ENCODE measurements at regions not wholly inside any gene's neighbourhood (a gene's known extent, or its start where the extent isn't known, plus 50 kb on each side); places are given as distances from the start of the nearest gene placed in this dataset.

GRCh38 chr13:68759617-68760016 lies 1348.0 kb upstream of the ATXN8OS start:
- intact Hi-C loops (cut with micrococcal nuclease) (no loop called here), in situ Hi-C loops (cut with MboI) (no loop called here)
- TF ChIP-seq ZNF175 (CRISPR knock-in tag; IDR thresholded peaks at IDR 0.05; ENCODE audit: low read depth) = no peak
- TF ChIP-seq SPI1 (IDR thresholded peaks at IDR 0.05; ENCODE audit: borderline replicate concordance, low read depth, low read length) = peak; percentile 58; the same call in 1 of the 2 replicates
- Histone ChIP-seq H2AFZ (ENCODE audit: low read depth, low read length) (no peak overlapping the region), H3K9me3 (replicated peaks; ENCODE audit: control insufficient read depth, insufficient read depth, low read depth, low read length) (no peaks in the 10 kb centered on the region), H3K9me1 (ENCODE audit: control insufficient read depth, insufficient read depth, low read length) (no peaks in the 10 kb centered on the region), H4K20me1 (replicated peaks; ENCODE audit: control insufficient read depth, insufficient read depth, low read length) (no peaks in the 10 kb centered on the region), H3K4me1 (replicated peaks in 1 of 2; ENCODE audit: control insufficient read depth in 2 of 2, insufficient read depth in 2 of 2, low read length in 2 of 2) (no peaks in the 10 kb centered on the region), H3K79me2 (ENCODE audit: control insufficient read depth, insufficient read depth, low read length) (no peaks in the 10 kb centered on the region), H3K9ac (ENCODE audit: insufficient read depth in 1 of 2, low read depth in 2 of 2, low read length in 2 of 2) (no peak overlapping the region), H3K4me3 (no peak overlapping the region), H3K4me2 (ENCODE audit: insufficient read depth, low read length) (no peak overlapping the region), H3K36me3 (ENCODE audit: control insufficient read depth, insufficient read depth, low read length) (no peaks in the 10 kb centered on the region), H3K27ac (ENCODE audit: extremely low read depth, low read depth, low read length) (no peak overlapping the region), H3K27me3 (ENCODE audit: control insufficient read depth in 2 of 2, insufficient read depth in 2 of 2, low read length in 2 of 2) (no peaks in the 10 kb centered on the region)
- ATAC-seq (no peak), DNase-seq (ENCODE audit: extremely low read depth in 1 of 4, low spot score in 3 of 4) (no peak), FAIRE-seq (no peak)
- 17% methylated on average over 2 of the region's 2 CpGs for WGBS (ENCODE audit: insufficient coverage, low coverage, missing lambda C conversion rate)
- ChIA-PET CTCF (ENCODE audit: low intra/inter-chr PET ratio) (no interaction called here), POLR2A (no interaction called here)
- no TSS peak for BruUV-seq (replicated peaks)

GRCh38 chr13:68749796-68750195 lies 1357.8 kb upstream of the ATXN8OS start:
- no peaks in the 10 kb centered on the region for H3K9me3 ChIP-seq (replicated peaks; ENCODE audit: control insufficient read depth, insufficient read depth, low read depth, low read length)
- no peak overlapping the region for H3K4me2 ChIP-seq (ENCODE audit: insufficient read depth, low read length)
- H3K4me1 ChIP-seq (replicated peaks in 1 of 2; ENCODE audit: control insufficient read depth in 2 of 2, insufficient read depth in 2 of 2, low read length in 2 of 2) = no peaks in the 10 kb centered on the region
- no peaks in the 10 kb centered on the region for H3K36me3 ChIP-seq (ENCODE audit: control insufficient read depth, insufficient read depth, low read length)
- intact Hi-C loops (cut with micrococcal nuclease) = no loop called here
- ChIA-PET POLR2A (no interaction called here), CTCF (ENCODE audit: low intra/inter-chr PET ratio) (no interaction called here)
- in situ Hi-C loops (cut with MboI) = no loop called here
- H3K27ac ChIP-seq (ENCODE audit: extremely low read depth, low read depth, low read length) = no peak overlapping the region
- no TSS peak for BruUV-seq (replicated peaks)
- H3K9me1 ChIP-seq (ENCODE audit: control insufficient read depth, insufficient read depth, low read length) = no peaks in the 10 kb centered on the region
- no peak overlapping the region for H3K9ac ChIP-seq (ENCODE audit: insufficient read depth in 1 of 2, low read depth in 2 of 2, low read length in 2 of 2)
- H3K27me3 ChIP-seq (ENCODE audit: control insufficient read depth in 2 of 2, insufficient read depth in 2 of 2, low read length in 2 of 2) = no peaks in the 10 kb centered on the region
- H4K20me1 ChIP-seq (replicated peaks; ENCODE audit: control insufficient read depth, insufficient read depth, low read length) = no peaks in the 10 kb centered on the region
- no peak overlapping the region for H3K4me3 ChIP-seq
- FAIRE-seq (no peak), DNase-seq (ENCODE audit: extremely low read depth in 1 of 4, low spot score in 3 of 4) (no peak), ATAC-seq (no peak)
- no peaks in the 10 kb centered on the region for H3K79me2 ChIP-seq (ENCODE audit: control insufficient read depth, insufficient read depth, low read length)
- H2AFZ ChIP-seq (ENCODE audit: low read depth, low read length) = no peak overlapping the region
- TF ChIP-seq USF2 (CRISPR knock-in tag; IDR thresholded peaks at IDR 0.05) = no peak
- no peak for TF ChIP-seq POU5F1 (IDR thresholded peaks at IDR 0.05; ENCODE audit: borderline replicate concordance, low read depth, low read length, partially characterized antibody)
- no peak for TF ChIP-seq PCBP1 (IDR thresholded peaks at IDR 0.05; ENCODE audit: low read depth, low read length, poor library complexity, severe bottlenecking)
- no peak for TF ChIP-seq E2F3 (CRISPR knock-in tag; IDR thresholded peaks at IDR 0.05)
- TF ChIP-seq GTF3C2 (IDR thresholded peaks at IDR 0.05; ENCODE audit: borderline replicate concordance, extremely low read depth, insufficient read length) = no peak
- no peak for TF ChIP-seq ZNF75A (CRISPR knock-in tag; IDR thresholded peaks at IDR 0.05)
- TF ChIP-seq GATAD2A (IDR thresholded peaks at IDR 0.05) = no peak
- TF ChIP-seq PTTG1 (tag; IDR thresholded peaks at IDR 0.05; ENCODE audit: low read depth) = no peak
- no peak for TF ChIP-seq SLC30A9 (CRISPR knock-in tag; IDR thresholded peaks at IDR 0.05)
- no peak for TF ChIP-seq PHB (CRISPR knock-in tag; IDR thresholded peaks at IDR 0.05)
- TF ChIP-seq ARID3A (IDR thresholded peaks at IDR 0.05; ENCODE audit: borderline replicate concordance, low read depth, low read length) = no peak

Data from K562 (cell line).